HG02884 (cell line): ENCODE measurements at regions not wholly inside any gene's neighbourhood (a gene's known extent, or its start where the extent isn't known, plus 50 kb on each side); places are given as distances from the start of the nearest gene placed in this dataset.

Source experiments
- ATAC-seq: cut with Tn5 transposase; IDR thresholded peaks from one replicate; pipeline ENCODE4 v1.9.1; 2021; ENCODE audit warnings: mild to moderate bottlenecking, moderate library complexity; ENCODE audit not compliant: unreplicated experiment

- no peak for ATAC-seq
Measured at GRCh38 chr2:118254116-118254515, 165.8 kb downstream of the INSIG2 start.

GRCh38 chr2:118251427-118251826 is 163.2 kb downstream of the INSIG2 start:
- ATAC-seq: no peak

GRCh38 chr2:118250463-118250862 is 162.2 kb downstream of the INSIG2 start:
- ATAC-seq: no peak

GRCh38 chr2:118250001-118250400 is 161.7 kb downstream of the INSIG2 start:
- peak; percentile 42 for ATAC-seq

GRCh38 chr2:118249531-118249930 is 161.3 kb downstream of the INSIG2 start:
- peak; percentile 86 for ATAC-seq

- ATAC-seq: no peak
Measured at GRCh38 chr2:118246726-118247125, 158.5 kb downstream of the INSIG2 start.

- no peak for ATAC-seq
Measured at GRCh38 chr2:118246079-118246478, 157.8 kb downstream of the INSIG2 start.

- ATAC-seq: no peak
Measured at GRCh38 chr2:118244686-118245085, 156.4 kb downstream of the INSIG2 start.

GRCh38 chr2:118243031-118243430 is 154.8 kb downstream of the INSIG2 start:
- ATAC-seq: no peak

GRCh38 chr2:118242216-118242615 is 153.9 kb downstream of the INSIG2 start:
- no peak for ATAC-seq

GRCh38 chr2:118241128-118241527 is 152.9 kb downstream of the INSIG2 start:
- no peak for ATAC-seq

- no peak for ATAC-seq
Measured at GRCh38 chr2:118240276-118240675, 152.0 kb downstream of the INSIG2 start.

- no peak for ATAC-seq
Measured at GRCh38 chr2:118239284-118239683, 151.0 kb downstream of the INSIG2 start.

- no peak for ATAC-seq
Measured at GRCh38 chr2:118237451-118237850, 149.2 kb downstream of the INSIG2 start.

GRCh38 chr2:118232796-118233195 is 144.5 kb downstream of the INSIG2 start:
- ATAC-seq: no peak

- ATAC-seq: no peak
Measured at GRCh38 chr2:118232391-118232790, 144.1 kb downstream of the INSIG2 start.

- no peak for ATAC-seq
Measured at GRCh38 chr2:118231759-118232158, 143.5 kb downstream of the INSIG2 start.

- ATAC-seq: no peak
Measured at GRCh38 chr2:118227698-118228508, 139.6 kb downstream of the INSIG2 start.

GRCh38 chr2:118225666-118226065 is 137.4 kb downstream of the INSIG2 start:
- no peak for ATAC-seq

GRCh38 chr2:118224895-118225311 is 136.6 kb downstream of the INSIG2 start:
- peak; percentile 23 for ATAC-seq

- peak; percentile 44 for ATAC-seq
Measured at GRCh38 chr2:118223992-118224894, 136.0 kb downstream of the INSIG2 start.

GRCh38 chr2:118223511-118223991 is 135.3 kb downstream of the INSIG2 start:
- peak; percentile 2 for ATAC-seq
